ENCODE measurements at regions not wholly inside any gene's neighbourhood (a gene's known extent, or its start where the extent isn't known, plus 50 kb on each side); places are given as distances from the start of the nearest gene placed in this dataset.

DNA sequence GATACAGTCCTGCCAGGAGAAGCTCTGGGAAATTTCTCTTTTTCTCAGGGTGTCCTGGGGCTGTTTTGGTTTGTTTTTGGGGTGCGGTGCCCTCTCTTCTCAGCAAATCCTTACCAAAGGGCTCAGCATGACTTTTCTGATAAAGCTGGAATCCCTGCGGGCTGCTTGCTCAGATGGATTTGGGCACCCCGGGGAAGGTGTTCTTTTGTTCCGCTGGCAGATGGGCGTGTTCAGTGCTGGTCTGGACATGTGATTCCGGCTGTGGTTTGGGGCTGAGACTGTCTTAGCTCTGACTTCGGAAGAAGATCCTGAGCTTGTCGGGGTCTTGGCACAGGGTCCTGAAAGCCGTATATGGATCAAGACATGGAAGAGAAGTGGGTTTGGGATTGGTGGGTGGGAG, 134.2 kb upstream of the SPRED2 start:
- TF ChIP-seq POLR2A (IDR thresholded peaks at IDR 0.05), result no peak
- TF ChIP-seq, protein P1, sequence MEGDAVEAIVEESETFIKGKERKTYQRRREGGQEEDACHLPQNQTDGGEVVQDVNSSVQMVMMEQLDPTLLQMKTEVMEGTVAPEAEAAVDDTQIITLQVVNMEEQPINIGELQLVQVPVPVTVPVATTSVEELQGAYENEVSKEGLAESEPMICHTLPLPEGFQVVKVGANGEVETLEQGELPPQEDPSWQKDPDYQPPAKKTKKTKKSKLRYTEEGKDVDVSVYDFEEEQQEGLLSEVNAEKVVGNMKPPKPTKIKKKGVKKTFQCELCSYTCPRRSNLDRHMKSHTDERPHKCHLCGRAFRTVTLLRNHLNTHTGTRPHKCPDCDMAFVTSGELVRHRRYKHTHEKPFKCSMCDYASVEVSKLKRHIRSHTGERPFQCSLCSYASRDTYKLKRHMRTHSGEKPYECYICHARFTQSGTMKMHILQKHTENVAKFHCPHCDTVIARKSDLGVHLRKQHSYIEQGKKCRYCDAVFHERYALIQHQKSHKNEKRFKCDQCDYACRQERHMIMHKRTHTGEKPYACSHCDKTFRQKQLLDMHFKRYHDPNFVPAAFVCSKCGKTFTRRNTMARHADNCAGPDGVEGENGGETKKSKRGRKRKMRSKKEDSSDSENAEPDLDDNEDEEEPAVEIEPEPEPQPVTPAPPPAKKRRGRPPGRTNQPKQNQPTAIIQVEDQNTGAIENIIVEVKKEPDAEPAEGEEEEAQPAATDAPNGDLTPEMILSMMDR (IDR thresholded peaks at IDR 0.05 in 4 of 5, conservative IDR thresholded peaks at IDR 0.05 in 1 of 5), result no peak
